Renal cortex interstitium (tissue), 11 donors: ENCODE measurements at regions not wholly inside any gene's neighbourhood (a gene's known extent, or its start where the extent isn't known, plus 50 kb on each side); places are given as distances from the start of the nearest gene placed in this dataset.
A peak's percentile ranks its signal among the peaks of the same experiment; 100 is the strongest.

Experiments
- DNase-seq, 11 donors: peaks; one replicate each; pipeline ENCODE4 v3.0.0-alpha.2; 2013; ENCODE audit warnings: low read depth in 9 of 11, low spot score in 4 of 11; ENCODE audit errors: extremely low read depth in 1 of 11

DNA sequence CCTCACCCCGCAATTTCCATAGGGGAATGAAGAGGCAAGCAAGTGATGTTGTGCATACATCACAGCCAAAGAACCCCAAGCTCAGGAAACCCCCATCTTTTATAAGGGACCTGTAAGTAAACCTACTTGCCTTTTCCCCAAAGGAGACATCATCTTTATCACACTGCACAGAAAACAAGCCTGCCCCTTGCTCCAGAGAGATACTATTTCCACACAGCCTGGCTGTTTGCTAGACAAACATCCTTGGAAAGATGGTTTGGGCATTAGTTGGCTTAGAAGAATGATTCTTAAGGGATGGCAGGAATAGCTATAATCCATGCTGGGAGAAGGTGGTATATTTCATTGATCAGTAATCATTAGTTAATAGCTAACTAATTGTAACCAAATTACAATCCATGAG lies 123.7 kb upstream of the SEC61G start:
- no peak for DNase-seq

DNA sequence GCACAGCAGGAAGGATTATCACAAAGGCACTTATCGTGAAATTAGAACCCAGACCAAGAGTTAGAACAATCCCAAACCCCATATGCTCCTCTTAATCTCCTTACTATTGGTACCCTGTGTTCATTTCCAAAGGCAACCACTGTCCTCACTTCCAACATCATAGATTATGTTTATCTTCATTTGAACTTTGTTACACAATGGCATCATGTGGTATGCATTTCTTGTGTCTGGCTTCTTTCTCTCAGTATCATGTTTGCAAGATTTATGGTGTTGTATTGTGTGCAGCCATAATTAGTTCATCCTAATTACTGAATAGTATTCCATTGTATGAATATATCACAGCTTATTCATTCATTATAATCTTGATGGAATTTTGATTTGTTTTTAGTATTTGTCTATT lies 124.6 kb upstream of the SEC61G start:
- no peak for DNase-seq

DNA sequence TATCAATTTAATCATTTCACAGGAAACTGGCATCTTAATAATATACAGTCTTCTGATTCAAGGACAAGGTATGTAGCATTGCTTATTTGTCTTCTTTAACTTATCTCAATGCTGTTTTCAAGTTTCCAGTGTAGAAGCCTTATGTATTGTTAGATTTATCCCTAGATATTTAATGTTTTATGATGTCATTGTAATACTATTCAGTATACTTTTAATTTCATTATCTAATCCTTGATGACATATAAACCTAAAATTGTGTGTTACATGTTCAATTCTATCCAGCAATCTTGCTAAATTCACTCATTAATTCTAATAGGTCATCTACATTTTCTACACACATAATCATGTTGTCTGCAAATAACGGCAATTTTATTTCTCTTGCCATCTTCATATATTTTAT lies 126.3 kb upstream of the SEC61G start:
- DNase-seq: no peak

DNA sequence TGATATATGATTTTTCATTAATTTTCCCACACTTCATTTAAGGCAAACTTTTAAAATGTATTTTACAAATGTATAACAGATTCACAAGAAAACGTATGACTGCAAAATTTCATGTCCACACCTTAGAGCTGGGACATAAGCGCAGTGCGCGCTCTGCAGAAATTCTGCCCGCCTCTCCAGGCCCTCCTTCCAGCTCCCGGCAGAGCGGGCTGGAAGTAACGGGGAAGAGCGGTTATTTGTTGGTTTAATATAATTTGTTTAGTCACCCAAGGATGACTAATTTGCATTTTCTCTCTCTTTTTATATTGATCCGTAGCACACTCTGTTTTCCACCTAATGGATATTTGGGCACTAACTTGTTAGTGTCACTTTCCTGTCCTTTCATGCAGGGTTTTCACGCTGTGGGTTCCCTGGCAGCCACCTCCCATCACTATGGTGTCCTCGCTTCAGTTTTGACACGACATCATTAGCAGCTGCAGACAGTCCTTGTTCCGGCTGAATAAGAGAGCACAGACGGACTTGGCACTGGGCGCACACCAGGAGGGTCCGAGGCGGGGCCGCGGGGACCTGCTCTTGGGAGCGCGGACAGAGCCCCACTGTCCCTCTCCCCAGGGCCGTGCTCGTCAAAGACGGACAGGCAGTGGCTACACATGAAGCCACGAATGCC lies 129.2 kb upstream of the SEC61G start:
- DNase-seq: no peak

DNA sequence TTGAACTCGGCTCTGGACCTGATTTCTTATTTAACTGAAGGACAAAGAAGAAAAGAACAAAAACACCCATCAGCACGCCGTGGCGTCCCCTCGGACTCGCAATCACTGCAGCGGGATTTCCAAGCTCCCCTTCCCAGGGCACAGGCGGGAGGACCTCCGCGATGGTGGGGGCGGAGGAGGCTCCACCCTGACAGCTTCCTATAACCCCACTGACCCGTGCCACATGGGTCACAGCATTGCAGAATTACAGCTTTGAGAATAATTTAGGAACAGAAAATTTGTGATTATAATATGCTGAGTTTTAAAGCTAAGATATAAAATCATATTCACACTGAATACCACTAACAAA lies 129.7 kb upstream of the SEC61G start:
- DNase-seq: no peak

DNA sequence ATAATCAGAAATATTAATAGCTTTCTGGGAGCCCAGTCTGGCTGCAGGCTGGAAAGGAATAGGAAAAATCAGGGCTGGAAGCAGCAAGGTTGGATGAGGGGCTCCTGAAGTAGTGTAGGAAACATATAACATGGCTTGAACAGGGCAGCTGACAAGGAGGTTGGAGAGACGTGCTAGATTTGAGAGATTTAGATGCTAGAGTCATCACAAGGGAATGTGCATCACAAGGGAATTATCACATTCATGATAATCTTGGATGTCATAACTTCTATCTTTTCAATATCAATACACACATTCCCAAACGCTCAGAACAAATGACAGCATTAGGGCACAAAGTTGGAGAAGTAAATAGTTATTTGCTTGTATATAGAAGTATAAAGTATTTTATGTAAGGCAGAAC lies 120.9 kb upstream of the EGFR start:
- no peak for DNase-seq

DNA sequence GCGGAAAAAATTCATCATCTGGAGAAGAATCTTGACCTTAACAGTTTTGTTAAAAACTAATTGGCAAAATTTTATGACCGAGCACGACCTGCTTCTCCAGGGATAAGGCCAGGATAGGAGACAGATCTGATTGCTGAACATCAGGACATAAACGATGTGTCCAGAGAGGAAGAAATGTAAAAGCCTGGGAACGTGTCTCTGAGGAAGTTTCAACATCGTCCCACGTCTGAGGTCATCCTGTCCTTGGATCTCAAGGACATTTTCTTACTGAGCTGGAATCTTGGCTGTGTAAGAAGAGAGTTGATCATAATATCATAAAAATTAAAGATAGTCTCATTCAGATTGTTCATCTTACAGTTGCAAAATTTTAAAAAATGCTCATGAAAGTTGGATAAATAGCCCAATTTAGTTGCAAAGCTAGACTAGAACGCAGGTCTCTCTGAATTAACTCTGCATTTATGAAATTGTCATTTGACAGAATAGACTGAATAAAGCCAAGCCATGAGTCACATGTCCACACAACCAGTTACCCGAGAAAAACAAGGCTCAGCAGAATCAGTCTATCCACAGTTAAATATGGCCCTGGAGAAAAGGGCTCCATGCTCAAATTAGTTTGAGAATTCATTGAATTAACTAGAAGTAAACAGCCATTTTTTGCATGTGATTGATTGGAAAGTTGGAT lies 120.0 kb upstream of the EGFR start:
- no peak for DNase-seq

DNA sequence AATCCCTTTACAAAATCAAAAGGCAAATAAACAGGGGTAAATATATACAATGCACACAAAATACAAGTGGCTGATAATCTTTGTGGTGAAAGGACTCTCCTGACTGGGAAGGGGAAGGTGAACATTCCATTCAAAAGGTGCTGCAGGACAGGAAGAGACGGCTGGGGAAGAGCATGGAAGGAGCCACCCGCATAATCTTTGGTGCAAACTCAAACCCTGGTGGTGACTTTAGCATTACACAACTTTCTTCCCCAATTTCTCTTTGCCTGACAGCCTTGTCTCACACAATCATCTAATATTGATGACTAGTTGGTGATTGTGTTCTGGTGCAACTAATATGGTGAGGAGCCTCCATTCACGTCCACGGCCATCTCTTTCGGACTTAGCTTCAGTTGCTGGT lies 117.0 kb upstream of the EGFR start:
- DNase-seq: no peak

DNA sequence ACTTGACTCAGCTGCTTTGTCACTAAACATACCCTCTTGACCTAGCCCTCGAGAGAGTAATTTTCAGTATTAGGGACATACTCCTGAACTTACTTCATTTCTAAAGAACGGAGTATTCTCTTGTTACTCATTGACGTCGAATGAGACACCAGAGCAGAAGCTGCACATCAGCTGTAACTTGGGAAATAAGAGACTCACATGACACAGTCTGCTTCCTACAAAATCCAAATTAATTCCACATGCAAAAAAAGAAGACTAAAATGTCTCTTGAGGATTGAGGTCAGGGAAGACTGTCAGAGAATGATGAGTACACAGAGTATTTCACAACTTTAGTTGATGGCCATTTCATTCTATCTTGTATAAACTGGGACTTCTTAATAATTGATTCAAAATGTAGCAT lies 114.7 kb upstream of the EGFR start:
- no peak for DNase-seq

DNA sequence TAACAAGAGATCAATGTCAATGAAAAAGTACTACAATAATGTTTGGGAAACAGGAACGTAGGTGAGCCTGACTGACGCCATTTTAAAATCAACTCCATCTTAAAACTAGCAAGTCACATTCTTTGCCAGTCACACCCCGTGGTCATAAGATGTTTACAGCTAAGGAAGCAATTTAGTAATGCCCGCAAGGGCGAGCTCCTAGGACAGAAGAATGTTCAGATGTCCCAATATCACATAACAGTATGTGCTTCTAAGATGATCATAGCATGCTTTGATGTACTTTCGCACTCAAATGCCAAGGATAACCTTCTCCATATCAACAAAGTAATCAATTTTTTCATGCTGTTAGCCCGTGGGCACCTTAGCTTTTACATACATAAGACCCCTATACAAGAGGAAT lies 113.8 kb upstream of the EGFR start:
- DNase-seq: no peak

DNA sequence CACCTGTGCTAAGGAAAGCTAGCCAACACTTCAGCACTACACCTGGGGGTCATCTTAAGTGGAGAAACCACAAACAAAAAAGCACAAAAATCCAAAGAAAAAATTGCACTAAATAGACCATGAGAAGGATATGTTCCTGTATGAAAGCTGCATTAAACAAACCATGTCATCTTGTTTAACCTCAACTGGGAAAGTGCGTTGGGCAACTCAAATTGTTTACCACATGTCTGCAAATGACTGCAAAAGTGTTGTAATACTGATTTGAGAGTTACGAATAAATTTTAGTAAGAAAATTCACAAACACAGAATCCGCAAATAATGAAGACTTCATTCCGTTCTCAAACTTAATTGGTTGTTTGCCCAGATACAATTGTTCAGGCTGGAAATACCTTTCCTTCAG lies 111.9 kb upstream of the EGFR start:
- DNase-seq: no peak

DNA sequence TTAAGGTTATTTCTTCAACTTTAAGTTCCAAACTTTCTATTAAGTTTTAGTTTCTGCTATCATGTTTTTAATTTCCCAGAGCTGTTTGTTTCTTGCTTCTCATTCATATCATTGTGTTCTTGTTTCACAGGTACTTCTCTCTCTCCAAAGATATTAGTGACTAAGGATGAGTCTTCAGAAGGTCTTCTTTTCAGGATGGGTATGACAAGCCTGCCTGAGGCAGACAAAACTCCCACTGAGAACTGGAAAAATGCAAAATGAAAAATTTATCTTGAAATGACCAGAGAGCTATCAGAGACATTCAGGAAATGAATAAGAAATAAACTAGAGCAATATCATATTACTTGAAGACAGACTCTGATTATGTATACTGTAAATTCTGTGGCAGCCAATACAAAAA lies 110.8 kb upstream of the EGFR start:
- DNase-seq: no peak

DNA sequence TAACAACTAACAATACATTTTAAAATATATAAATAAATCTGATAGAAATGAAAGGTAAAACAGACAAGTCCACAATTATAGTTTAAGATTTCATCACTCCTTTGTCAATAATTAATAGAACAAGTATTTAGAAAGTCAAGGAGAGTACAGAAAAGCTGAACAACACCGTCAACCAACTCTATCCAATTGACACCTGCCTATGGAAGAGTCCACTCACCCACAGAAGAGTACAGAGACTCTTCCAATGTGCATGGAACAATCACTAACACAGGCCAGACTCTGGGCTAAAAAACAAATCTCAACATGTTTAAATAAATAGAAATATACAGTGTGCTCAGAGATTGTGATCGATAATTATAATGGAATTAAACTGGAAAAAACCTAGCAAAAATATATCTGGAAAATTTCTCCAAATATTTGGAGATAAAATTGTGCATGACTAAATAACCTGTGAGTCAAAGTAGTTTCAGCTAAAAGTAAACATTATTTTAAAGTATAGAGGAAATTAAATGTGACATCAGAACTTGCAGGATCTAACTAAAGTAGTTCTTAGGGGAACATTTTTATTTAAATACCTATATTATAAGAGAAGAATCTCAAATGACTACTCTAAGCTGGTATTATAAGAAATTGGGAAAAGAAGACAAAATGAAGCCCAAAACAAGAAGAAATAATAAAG lies 109.9 kb upstream of the EGFR start:
- DNase-seq: no peak

DNA sequence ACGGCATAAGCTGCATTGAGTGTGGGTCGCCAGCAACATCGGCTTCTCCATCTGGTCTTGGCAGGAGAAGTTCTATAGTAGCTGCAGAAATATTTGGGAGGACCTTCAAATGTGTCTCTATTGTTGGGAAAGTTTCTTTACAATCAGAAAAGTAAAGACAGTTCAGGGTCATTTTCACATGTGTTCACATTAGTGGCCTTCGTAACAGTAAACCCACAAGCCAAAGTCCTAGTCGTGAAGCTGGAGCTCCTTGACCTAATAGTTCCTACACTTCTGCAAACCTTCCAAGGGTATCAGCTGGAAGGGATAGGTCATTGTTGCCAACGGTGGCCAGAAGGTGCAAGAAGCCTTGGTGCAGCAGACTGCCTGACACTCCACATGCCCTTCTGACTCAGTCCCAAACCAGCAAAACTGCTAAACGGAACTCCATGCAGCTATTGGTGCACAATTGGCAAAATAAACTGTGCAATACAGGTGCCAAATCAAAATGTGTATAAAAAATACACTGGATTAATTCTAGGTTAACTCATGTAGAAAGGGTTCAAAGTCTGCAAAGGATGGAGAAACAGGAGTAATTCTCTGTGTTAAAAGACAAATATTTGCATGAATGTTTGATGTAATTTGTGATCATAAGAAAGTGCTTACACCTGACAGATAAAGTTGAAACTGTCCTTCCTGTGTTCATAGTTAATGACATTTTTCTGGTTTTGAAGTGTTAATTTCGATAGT lies 102.8 kb upstream of the EGFR start:
- DNase-seq: no peak

DNA sequence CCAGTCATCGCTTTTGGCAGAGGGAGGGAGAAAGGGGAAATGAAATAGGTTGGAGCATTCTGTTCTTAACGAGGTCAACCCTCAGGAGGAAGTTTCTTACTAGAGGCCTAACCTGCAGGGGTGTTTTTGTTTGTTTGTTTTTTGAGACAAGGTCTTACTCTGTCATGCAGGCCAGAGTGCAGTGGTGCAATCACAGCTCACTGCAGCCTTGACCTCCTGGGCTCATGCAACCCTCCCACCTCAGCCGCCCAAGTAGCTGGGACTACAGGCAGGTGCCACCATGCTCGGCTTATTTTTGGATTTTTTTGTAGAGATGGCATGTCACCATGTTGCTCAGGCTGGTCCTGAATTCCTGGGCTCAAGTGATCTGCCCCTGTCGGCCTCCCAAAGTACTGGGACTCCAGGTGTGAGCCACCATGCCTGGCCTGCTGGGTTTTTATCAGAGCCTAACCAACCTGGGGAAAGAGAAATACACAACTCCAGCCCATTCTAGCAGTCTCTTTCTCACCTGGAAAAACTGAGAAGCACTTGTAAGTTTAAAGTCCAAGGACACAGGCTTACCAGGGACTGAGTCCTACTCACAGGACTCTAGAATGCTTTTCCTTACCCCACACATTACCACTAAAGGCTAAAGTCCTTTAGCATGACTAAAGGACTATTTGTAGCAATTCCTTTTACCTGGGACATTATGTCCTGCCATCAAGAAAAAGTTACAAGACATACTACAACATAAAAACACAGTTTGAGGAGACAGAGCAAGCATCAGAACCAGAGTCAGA lies 101.0 kb upstream of the EGFR start:
- DNase-seq: no peak

DNA sequence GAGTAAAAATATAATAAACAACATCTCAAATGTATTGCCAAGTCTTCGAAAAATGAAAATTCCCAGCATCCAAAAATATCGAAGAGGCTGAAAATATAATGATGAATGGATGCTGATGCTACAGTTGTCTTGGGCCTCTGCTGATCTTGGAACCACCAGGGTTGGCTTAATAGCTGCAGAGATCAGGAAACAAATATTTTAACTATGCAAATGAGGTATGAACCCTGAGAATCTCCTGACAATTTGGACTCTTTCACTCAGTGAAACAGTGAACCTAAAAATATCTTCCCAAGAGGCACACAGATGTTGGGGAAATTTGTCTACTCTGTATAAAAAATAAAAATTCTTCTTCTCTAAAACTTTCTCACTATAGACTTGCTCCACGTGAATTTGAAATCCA lies 97.7 kb upstream of the EGFR start:
- no peak for DNase-seq

DNA sequence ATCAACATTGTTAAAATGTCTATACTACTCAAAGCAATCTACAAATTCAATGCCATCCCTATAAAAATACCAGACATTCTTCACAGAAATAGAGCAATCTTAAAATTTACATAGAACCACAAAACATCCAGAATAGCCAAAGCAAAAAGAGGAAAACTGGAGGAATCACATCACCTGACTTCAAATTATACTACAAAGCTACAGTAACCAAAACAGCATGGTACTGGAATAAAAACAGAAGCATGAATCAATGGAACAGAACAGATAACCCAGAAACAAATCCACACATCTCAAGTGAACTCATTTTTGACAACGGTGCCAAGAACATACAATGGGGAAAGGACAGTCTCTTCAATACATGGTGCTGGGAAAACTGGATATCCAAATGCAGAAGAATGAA lies 87.3 kb upstream of the EGFR start:
- no peak for DNase-seq

DNA sequence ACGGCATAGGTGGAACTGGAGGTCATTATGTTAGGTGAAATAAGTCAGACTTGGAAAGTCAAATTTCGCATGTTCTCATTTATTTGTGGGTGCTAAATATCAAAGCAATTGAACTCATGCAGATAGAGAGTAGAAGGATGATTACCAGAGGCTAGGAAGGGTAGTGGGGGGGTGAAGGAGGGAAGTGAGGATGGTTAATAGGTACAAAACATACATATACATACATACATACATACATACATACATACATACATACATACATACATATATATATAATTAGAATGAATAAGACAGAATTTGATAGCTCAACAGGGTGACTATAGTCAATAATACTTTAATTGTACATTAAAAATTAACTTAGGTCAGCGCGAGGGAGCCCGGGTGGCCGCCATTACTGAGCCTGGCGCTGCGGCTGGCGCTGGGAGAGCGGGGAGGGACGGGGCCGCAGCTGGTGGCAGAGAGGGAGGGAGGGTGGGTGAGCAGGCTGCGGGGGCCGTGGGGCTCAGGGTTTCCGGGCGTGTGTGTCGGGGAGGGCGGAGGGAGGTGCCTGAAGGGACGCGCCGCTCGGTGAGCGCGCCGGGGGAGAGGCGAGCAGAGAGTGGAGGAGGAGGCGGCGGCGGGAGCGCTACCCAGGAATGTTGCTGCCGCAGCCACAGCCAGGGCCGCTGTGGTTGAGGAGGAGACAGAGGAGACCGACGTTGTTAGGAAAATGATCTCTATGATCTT lies 85.8 kb upstream of the EGFR start:
- DNase-seq: peak in 10 of 11 donors; percentile 38 to 71 (median 60)

DNA sequence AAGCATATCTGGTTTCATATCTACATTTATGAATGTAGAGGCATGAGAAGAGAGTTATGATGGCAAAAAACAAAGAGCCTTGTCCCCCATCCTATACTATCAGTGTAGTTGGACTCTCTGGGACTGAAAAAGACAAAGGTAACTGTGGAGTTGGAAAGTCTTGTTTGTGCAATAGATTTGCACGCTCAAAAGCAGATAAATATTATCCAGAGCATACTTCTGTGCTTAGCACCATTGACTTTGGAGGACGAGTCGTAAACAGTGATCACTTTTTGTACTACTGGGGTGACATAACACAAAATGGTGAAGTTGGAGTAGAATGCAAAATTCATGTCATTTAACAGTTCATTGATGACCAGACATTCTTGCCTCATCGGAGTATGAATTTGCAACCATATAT lies 85.2 kb upstream of the EGFR start:
- no peak for DNase-seq
